NOMO-1 treated with DMSO at 0.1 percent for 48 hours (cell line): ENCODE measurements at regions not wholly inside any gene's neighbourhood (a gene's known extent, or its start where the extent isn't known, plus 50 kb on each side); places are given as distances from the start of the nearest gene placed in this dataset.
"Not testable (repeated sequence)": the region's sequence is repeated elsewhere in the genome, so short reads cannot be mapped to it uniquely, and the experiment has no call there.

Experiments used
- DNase-seq: peaks from one replicate; lab custom pipeline; 2025; ENCODE audit not compliant: unreplicated experiment; lab: John Stamatoyannopoulos, UW

DNA sequence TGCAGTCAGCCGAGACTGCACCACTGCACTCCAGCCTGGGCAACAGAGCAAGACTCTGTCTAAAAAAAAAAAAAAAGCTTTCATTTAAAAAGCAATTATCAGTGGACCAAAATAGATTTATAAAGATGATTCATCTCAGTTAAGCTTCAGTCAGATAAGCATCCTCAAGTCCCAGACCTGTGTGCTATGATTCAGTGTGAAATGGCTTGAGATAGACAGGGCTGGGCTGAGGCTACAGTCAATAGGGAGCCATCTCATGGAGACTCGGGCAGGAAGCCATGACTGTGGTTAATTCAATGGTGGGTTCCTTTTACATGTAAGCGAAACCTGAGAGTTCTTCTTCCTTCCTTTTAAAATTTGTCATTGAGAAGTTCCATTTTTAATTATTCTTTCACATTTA lies 276.0 kb downstream of the TFAP2A start:
- no peak for DNase-seq

DNA sequence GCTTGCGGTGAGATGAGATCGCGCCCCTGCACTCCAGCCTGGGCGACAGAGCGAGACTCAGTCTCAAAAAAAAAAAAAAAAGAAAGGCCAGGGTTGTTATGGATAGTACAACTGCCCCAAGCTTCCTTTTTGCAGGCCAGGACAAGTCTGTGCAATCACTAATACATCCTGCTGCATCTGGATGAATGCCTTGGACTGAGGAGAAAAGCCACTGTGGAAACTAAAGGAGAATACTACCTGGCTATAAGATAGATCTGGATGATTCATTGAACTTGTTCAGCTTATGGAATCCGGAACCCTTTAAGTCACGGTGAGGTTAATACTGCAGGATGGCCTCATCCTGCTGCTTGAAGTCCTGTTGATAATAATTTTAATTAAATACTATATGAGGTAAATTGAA lies 278.2 kb downstream of the TFAP2A start:
- DNase-seq = no peak

DNA sequence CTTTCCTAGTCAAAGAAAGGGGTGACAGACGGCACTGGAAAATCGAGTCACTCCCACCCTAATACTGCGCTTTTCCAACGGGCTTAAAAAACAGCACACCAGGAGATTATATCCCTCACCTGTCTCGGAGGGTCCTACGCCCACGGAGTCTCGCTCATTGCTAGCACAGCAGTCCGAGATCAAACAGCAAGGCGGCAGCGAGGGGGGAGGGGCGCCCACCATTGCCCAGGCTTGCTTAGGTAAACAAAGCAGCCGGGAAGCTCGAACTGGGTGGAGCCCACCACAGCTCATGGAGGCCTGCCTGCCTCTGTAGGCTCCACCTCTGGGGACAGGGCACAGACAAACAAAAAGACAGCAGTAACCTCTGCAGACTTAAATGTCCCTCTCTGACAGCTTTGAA lies 280.7 kb downstream of the TFAP2A start:
- not testable (repeated sequence) for DNase-seq

DNA sequence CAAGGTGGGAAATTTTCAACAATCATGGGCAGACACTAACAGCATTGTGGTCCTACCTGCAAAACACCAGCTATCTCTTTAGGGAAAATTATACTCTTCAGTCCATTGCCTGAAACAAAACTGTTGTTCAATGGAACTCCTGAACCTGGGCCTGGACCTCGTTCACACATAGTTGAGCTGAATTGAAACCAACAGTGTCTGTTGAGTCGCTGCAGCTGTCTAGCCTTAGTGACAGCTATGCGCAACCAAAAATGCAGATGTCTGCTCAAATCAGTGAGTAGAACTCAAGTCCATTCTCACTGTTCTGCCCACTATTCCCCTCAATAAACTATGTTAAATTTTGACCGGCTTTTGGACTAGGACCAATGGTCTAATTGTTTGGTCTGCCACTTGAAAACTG lies 286.2 kb downstream of the TFAP2A start:
- no peak for DNase-seq

DNA sequence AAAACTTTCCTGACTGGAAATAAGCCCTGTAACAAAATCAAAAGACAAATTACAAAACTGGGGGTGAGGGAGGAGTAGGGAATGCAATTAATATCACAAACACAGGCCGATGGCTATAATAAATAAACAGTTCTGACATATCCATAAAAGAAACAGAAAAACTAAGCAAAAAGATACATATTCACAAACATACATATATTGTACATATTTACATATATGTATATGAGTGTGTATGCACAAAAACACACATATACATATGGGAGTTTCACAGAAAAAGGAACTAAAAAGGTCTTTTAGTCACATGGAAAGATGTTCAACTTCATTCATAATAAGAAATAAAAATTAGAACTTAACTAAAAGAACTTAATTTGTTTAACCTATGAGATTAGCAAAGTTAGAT lies 292.7 kb downstream of the TFAP2A start:
- DNase-seq = no peak

DNA sequence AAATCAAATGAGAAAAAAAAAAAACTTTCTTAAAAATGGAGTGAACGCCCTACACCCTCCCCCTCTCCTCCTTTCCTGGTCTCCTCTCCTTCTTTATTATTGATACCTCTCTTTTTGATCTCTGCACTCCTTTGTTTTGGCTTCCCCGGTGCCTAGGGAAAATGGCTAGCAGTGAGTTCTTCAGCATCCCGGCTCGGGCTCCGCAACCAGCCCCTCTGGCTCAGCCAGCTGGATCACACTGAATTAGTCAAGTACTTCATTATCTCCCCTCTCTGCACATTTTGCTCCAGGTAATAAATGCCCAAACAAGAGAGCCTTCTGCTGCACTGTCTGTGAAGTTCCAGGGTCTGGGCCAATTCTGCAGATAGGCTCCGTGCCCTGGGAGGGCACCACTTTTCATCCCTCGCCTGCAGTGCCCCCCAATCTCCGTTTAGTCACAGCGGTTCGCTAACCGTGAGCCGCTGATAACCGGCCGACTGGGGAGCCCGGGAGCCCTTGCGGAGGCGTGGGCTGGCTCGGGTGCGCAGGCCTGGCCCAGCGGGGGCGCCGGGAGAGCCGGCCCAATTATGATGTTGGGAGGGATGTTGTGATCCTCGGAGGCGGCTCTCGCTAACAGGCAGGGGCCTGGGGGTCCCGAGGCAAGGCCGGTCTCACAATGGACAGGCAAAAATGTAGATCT lies 301.9 kb downstream of the TFAP2A start:
- no peak for DNase-seq

DNA sequence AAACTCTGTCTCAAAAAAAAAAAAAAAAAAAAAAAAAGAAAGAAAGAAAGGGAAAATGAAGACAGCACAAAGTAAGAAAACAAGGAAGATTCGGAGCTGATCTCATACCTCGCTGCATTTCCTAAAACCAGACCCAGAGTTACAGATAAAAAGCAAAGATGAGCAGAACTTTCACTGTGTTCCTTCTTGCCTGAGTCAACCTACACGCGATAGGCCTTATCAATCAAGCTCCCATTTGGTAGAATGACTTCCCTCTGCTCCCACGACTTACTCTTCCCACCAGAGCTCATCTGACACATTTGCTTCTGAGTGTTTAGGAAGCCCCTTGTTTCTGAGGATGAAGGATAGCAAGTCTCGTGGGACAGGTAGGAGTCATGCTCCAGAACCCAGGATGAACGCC lies 302.9 kb downstream of the TFAP2A start:
- no peak for DNase-seq

DNA sequence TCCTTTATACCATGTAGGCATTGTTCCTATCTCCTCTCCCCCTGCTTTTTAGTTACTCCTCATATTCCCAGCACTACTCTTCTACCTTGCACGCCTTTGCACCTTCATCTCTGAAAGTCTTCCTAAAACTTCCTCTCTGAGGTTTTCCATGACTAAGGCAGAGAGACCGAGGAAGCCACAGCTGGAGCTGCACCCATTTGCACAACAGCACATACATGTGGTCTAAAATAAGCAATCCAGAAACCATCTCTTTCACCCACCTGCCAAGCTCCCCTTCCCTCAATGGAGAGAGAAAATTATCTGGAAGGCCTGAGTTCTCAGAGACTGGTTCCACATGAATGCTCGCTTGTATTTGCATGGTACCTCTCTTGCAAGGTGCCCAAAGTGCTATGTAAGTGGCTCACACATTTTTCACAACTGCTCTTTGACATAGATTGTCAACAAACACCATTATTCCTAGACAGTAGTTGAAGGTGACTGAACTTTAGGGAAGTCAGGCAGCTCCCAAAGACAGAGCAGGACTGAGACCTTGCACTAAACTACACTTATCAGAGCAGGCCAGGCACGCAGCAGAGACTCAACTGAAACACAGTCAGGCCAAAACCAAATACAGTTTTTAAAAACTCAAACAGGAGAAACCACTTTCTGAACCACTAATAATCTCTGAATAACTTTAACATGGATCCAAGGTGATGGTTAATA lies 313.2 kb downstream of the TFAP2A start:
- DNase-seq = no peak

DNA sequence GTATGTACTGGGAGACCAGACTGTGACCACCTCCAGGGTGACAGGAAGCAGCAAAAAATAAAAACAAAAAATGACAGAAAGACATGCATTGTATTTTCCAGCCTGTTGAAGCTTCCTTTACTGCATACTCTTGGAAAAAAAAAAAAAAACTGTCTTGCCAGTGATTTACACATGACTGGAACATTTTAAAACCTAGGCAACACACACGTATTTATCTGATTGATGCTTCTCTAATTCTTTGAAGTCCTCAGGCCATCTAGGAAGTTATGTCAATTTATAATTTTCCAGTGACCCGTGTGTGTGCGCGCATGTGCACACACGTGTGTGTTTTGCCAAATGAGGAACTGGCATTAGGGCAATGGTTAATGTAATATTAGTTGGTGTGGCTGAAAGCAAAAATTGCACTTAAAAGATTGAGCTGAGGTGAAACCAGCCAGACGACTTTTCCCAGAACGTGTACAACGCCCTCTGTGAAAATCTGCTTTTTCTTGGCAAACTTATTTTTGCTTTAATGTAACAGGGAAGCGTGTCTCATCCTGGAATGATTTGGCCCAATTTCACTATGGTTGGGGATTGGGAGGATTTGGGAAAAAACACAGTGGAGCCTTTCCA lies 315.2 kb downstream of the TFAP2A start:
- peak; percentile 23 for DNase-seq

DNA sequence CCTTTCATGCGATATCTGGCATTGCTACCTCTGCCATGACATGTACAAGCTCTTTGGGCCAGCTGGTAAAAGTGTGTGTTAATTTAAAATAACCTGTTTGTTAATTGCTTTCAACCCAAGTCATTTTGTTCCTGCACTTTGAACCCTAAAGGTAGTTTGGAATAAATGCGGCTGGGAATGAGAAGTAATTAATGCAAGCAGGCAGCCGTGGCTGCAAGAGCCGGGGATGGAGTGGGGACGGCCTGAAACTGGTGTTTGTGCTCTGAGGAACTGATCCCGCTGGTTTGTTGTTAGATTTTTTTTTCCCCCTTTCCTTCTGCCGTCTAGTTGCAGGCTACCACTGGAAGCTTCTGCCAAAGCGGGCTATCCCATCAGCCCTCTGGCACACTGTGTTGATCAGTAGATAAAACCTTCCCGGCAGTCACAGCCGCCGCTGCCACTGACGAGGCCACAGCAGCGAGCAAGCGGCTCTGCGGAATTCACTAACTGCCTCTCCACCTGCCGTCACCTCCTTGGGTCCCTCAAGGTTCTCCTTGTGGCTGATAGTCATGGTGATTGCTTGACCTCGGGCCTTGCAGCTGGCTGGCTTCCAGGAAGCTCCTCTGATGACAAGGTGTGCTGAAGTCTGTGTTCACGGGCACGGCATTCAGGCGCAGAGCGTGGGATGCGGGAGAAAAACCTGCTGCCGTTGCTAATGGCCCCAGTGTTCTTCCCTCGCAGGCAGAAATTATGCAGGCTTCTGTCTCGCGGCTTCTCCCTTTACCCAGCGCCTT lies 315.9 kb downstream of the TFAP2A start:
- DNase-seq = no peak

DNA sequence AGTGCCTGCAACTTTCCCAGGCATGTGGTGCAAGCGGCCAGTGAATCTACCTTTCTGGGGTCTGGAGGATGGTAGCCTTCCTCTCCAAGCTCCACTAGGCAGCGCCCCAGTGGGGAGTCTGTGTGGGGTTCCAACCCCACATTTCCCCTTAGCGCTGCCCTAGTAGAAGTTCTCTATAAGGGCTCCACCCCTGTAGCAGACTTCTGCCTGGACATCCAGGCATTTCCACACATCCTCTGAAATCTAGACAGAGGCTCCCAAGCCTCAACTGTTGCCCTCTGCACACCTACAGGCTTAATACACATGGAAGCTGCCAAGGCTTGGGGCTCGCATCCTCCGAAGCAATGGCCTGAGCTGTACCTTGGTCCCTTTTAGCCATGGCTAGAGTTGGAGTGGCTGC lies 321.6 kb downstream of the TFAP2A start:
- no peak for DNase-seq

DNA sequence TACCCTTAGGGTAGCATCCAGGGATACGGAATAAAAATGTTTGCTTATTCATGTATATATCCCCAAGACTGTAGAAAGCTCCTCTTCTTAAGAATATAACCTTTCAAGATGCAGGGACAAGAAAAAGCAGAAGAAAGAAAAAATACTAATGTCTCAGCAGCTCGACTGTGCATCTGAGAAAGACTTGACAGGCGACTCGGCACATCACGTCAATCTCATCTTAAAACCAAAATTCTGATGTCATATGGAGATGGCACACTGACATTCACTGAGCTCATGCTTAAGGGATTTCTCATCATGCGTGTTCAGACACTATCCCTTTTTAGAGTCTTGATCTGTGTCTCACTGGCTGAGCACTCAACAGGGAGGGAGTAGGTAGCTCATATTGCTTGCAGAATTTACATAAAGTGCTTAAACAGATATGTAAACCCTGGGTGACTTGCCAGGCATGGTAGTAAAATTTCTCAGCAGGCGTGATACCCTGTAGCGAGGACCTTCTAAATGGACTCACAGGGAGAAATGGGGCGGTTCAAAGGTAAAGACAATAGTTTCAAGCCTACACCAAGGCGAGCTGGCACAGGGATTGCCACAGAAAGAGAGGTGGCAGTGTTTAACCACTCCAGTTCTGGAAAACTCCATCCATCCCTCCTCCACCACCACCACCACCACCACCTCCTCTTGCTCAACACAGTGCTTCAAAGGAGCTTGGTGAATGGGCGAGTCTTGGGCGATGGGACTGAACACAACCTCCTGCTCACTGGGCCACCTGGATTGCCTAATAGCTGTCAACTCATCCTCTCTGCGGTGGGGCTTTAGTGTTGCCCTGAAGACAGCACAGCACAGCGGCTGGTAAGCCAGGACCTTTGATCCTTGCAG lies 330.5 kb downstream of the TFAP2A start:
- DNase-seq = peak; percentile 50

DNA sequence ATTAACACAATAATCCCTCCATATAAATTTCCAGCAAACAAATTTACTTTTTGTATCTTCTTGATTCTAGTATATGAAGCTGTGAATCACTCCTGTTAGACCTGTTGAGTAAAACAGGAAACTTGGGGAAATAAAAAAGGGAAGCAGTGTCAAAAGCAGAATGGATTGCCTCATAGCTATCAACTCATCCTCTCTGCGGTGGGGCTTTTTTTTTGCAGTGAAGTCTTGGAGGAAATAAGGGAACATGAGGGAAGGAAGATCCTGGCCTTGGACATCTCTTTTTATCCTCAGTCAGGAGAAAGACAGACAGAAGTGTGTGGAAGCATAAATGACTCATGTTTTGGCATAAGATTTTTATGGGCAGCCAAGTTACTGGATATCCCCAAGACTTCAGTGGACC lies 332.5 kb downstream of the TFAP2A start:
- peak; percentile 92 for DNase-seq

DNA sequence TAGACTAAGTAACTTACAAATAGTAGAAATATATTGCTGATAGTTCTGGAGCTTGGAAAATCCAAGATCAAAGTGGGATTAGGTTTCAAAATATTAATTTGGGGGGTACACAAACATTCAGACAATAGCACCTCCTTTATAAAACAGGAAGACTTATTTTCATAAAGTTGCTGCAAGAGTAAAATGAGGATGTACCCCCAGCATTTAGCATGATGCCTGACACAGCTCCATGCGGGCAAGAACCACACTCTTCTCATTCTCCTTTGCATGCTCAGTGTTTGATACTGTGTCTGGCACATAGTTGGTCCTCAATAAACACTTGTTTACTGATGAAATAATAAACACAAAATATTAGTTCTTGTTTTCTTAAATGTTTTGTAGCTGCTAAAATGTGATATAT lies 332.9 kb downstream of the TFAP2A start:
- DNase-seq = no peak

DNA sequence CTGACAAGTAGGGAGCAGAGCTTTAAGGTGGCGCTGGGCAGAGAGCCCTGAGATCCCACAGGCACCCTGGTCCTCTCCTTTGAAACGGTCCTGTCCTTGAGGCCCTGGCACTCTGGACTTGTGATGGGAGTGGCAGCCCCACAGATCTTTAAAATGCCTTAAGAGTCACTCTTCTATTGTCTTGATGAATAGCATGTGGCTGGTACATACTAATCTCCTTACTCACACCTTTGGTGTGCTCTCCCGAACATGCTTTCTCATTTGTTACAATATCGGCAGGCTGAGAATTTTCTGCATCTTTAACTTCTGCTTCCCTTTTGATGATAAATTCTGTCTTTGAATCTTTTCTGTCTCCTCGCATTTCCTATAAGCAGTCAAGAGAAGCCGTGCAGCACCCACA lies 333.8 kb downstream of the TFAP2A start:
- DNase-seq = no peak

DNA sequence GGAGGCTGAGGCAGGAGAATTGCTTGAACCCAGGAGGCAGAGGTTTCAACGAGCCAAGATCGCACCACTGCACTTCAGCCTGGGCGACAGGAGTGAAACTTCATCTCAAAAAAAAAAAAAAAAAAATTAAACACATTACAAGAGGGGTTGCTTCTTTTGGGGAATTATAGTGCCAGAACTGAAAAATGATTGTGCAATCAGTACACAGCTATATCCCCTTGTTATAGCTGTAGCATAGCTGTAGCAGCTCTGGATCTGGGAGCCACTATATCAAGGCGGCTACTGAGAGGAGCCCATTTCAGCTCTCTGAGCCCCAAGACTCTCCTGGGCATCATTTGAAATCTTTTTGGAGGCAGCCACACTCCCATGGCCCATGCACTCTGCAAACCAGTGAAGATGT lies 334.3 kb downstream of the TFAP2A start:
- DNase-seq = no peak

DNA sequence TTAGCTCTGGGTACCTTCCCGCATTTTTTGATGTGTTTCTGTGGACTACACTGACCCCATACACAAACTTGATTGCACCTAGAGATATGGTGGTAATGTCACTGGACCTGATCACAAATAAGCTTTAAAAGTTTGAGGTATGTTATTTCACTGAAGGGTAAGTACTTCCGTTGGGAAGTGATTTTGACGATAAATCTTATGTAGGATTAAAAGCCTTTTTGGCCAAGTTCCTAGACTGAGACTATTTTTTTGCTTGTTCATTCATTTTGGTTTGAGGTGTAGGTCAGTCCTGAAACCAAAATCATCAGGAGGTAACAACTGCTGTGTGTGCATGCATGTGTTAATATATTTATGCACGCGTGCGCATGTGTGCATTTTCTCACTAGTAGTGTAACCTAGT lies 336.3 kb downstream of the TFAP2A start:
- no peak for DNase-seq

DNA sequence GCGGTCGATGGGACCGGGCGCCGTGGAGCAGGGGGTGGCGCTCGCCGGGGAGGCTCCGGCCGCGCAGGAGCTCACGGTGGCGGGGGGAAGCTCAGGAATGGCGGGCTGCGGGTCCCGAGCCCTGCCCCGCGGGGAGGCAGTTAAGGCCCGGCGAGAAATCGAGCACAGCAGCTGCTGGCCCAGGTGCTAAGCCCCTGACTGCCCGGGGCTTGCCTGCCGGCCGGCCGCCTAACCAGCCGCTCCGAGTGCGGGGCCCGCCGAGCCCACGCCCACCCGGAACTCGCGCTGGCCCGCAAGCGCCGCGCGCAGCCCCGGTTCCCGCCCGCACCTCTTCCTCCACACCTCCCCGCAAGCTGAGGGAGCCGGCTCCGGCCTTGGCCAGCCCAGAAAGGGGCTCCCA lies 340.1 kb downstream of the TFAP2A start:
- DNase-seq = not testable (repeated sequence)

DNA sequence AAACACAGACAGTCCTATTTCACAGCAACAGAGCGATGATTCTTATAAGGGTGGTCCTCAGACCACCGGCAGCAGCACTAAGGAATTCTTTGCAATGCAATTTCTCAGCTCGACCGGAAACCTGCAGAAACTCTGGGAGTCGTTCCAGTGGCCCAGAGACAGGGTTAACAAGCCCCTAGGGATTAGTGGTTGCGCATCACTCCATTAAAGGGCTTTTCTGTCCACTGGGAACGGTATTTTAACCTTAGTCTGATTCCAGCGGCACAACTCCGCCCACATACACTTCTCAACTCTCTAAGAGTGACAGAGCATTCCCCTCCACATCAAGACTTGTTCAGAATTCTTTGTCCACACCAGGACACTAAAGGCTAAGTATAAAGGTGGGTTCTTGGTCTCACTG lies 341.5 kb downstream of the TFAP2A start:
- no peak for DNase-seq

DNA sequence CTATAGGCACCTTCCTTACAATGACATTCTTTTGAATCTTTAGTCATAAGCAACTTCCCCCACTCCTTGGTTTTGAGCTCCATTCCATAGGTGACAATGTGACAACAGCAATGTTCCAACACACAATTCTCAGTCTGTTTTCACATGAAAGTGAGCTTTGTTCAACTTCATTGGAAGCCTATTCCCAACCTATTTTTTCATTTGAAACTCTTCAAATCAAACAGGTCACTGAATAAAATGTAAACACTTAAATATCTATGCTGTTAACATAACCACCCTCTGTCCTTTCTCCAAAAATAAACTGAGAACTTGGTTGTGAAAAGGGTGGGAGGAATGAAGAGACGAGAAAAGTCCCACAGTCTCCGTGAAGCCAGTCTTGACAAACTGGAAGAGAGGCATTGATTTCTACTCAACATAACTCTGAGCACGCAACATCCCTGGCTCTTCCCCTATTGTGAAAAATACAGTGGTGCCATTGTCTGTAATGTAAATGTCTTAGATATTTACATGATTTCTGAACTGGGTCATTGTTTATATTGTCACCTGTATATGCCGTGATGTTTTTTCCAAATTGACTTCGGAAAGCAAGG lies 343.1 kb downstream of the TFAP2A start:
- DNase-seq = no peak
